Activated CD4-positive, alpha-beta memory T cell treated with anti-CD3 and anti-CD28 coated beads, Interleukin-2, amount 10 ng/mL, durations not matched to agents 7 days and 5 days (primary cell): ENCODE measurements at regions not wholly inside any gene's neighbourhood (a gene's known extent, or its start where the extent isn't known, plus 50 kb on each side); places are given as distances from the start of the nearest gene placed in this dataset.

Experiments used
- CTCF ChIA-PET: fragments of 350-600 bp; sonication (Branson Sonifier 250); formaldehyde crosslinking; loops from one replicate; lab custom pipeline; 2021; ENCODE audit warnings: antibody characterized with exemption, inconsistent platforms; lab: Charles Lee
- POLR2A ChIA-PET: fragments of 350-600 bp; sonication (Branson Sonifier 250); formaldehyde crosslinking; loops from one replicate; lab custom pipeline; 2021; ENCODE audit warnings: antibody characterized with exemption; lab: Charles Lee
- DNase-seq: peaks from one replicate; pipeline ENCODE4 v3.0.0-alpha.2; 2020
- H3K27ac Mint-ChIP-seq: one replicate; pipeline ENCODE4 v1.8.0; 2021; ENCODE audit warnings: mild to moderate bottlenecking, mixed read lengths
- H3K27me3 Mint-ChIP-seq: one replicate; pipeline ENCODE4 v1.8.0; 2021; ENCODE audit warnings: mixed read lengths
- H3K36me3 Mint-ChIP-seq: one replicate; pipeline ENCODE4 v1.8.0; 2021; ENCODE audit warnings: low read depth, mixed read lengths
- H3K4me1 Mint-ChIP-seq: one replicate; pipeline ENCODE4 v1.8.0; 2021; ENCODE audit warnings: mixed read lengths
- H3K4me3 Mint-ChIP-seq: one replicate; pipeline ENCODE4 v1.8.0; 2021; ENCODE audit warnings: mild to moderate bottlenecking, mixed read lengths
- H3K9me3 Mint-ChIP-seq: one replicate; pipeline ENCODE4 v1.8.0; 2021; ENCODE audit warnings: mixed read lengths

DNA sequence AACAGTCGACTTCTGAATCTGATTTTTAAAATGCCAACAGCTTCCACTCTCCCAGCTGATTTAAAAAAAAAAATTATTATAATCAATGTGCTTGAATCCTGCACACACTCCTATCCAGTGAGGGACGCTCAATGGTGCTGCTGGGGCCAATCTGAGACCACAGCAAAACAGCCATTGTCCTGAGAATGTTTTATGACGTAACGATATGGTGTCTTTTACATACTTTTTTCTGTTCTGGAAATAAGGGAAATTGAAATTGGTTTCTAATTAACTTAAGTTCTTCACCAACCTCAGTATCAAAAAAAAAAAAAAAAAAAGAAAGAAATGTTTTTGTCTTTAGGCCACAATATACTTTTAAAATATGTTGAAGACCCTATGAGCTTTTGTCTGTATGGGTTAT is 66.1 kb upstream of the SOX1 start:
- ChIA-PET POLR2A (no interaction called here), CTCF (no interaction called here)
- no peak for DNase-seq
- Mint-ChIP-seq H3K27me3 (no peaks in the 10 kb centered on the region), H3K36me3 (no peaks in the 10 kb centered on the region), H3K4me3 (no peak overlapping the region), H3K27ac (no peak overlapping the region), H3K4me1 (no peaks in the 10 kb centered on the region), H3K9me3 (peaks cover 1% of the 10 kb centered on the region)

DNA sequence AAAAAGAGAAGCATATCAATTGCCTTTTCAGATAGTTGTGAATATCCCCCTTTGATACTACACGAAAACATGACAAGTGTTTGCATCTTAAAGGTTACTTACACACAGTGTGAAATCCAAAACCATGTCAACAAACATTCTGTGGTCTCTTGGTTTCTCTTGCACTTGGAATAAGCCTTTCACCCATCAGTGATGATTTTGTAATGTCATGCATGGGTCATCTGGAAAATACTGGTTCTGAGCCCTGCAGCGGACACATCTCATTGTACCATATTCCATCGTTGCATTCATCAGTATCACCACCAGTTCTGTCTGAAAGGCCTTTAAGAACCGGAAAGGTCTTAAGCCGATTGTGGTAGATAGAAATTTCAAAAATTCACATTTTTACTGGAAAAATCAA is 65.4 kb upstream of the SOX1 start:
- Mint-ChIP-seq H3K9me3 (peaks cover 4% of the 10 kb centered on the region), H3K27ac (no peak overlapping the region), H3K36me3 (no peaks in the 10 kb centered on the region), H3K27me3 (no peaks in the 10 kb centered on the region), H3K4me1 (no peaks in the 10 kb centered on the region), H3K4me3 (no peak overlapping the region)
- CTCF ChIA-PET, result no interaction called here
- POLR2A ChIA-PET, result no interaction called here
- DNase-seq, result no peak

DNA sequence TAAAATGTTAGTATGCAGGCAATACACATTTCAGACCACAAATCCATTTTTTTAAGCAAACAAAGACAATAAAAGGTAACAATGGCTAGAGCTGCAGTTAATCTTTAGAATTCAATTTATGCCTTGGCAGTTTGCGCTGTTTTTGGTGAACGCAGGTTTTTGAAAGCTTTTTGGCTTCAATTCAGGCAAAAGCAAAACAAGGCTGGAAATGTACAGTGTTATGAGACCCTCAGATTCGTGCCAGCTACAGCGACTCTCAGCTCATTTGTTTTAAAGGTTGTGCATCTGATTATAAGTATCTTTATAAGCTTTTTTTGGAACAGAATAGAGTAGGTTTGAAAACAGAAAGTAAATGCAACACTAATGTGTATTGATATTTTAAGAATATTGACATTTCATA is 63.6 kb upstream of the SOX1 start:
- Mint-ChIP-seq H3K4me3 (no peak overlapping the region), H3K9me3 (peaks cover 4% of the 10 kb centered on the region), H3K36me3 (no peaks in the 10 kb centered on the region), H3K4me1 (no peaks in the 10 kb centered on the region), H3K27ac (no peak overlapping the region), H3K27me3 (no peaks in the 10 kb centered on the region)
- POLR2A ChIA-PET, result no interaction called here
- CTCF ChIA-PET, result no interaction called here
- DNase-seq, result no peak

DNA sequence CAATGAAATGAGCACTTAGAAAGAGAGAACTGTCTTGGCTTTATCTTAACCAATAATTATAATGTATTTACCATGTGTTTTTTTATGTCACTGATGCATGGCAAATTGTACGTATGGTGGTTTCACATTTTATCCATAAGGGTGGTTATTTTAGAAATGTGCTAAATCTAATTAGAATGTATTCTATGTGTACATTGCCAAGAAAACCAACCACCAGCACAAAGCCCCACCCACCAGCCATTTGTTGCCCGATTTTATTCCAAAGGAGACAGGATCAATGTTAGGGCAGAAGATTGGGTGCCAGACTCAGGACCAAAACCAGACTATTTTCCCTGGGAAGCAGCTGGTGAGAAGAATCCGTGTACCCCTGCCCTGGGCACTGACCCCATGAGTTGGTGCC is 63.0 kb upstream of the SOX1 start:
- Mint-ChIP-seq H3K4me1 (no peaks in the 10 kb centered on the region), H3K27ac (no peak overlapping the region), H3K27me3 (no peaks in the 10 kb centered on the region), H3K9me3 (peaks cover 4% of the 10 kb centered on the region), H3K36me3 (no peaks in the 10 kb centered on the region), H3K4me3 (no peak overlapping the region)
- ChIA-PET CTCF (no interaction called here), POLR2A (no interaction called here)
- DNase-seq, result no peak

DNA sequence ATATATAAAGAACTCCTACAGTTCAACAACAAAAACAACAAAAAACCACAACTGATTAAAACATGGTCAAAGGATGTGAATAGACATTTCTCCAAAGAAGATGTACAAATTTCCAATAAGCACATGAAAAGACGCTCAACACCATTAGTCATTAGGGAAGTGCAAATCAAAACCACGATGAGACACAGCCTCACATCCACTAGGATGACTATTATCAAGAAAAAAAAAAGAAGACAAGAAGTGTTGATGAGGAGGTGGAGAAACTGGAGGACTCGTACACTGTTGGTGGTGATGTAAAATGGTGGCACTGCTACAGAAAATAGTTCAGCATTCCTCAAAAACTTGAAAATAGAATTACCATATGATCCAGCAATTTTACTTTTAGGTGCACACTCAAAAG is 61.0 kb upstream of the SOX1 start:
- H3K27me3 Mint-ChIP-seq, result no peaks in the 10 kb centered on the region
- H3K4me1 Mint-ChIP-seq, result no peaks in the 10 kb centered on the region
- H3K27ac Mint-ChIP-seq, result no peak overlapping the region
- H3K9me3 Mint-ChIP-seq, result peaks cover 9% of the 10 kb centered on the region
- DNase-seq, result no peak
- ChIA-PET CTCF (no interaction called here), POLR2A (no interaction called here)
- H3K4me3 Mint-ChIP-seq, result no peak overlapping the region
- H3K36me3 Mint-ChIP-seq, result no peaks in the 10 kb centered on the region

DNA sequence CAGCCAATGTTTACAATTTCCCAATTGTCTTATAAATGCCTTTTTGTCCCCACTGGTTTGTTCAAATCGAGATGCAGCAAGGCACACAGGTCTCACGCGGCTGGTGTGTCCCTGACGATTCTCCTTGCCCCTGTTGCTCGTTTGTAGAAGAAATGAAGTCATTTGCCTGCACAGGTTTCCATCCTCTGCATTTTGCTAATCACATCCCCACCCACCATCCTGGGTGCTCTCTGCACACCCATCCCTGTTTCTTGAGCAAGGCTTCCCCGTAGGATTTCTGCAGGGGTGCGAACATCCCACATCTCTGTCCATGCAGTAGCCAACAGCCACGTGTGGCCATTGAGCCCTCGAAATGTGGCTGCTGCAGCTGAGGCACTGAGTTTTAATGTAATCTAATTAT is 59.8 kb upstream of the SOX1 start:
- DNase-seq, result no peak
- Mint-ChIP-seq H3K36me3 (no peaks in the 10 kb centered on the region), H3K4me1 (no peaks in the 10 kb centered on the region), H3K27ac (no peak overlapping the region), H3K27me3 (no peaks in the 10 kb centered on the region), H3K4me3 (no peak overlapping the region), H3K9me3 (peaks cover 9% of the 10 kb centered on the region)
- CTCF ChIA-PET, result no interaction called here
- POLR2A ChIA-PET, result no interaction called here

DNA sequence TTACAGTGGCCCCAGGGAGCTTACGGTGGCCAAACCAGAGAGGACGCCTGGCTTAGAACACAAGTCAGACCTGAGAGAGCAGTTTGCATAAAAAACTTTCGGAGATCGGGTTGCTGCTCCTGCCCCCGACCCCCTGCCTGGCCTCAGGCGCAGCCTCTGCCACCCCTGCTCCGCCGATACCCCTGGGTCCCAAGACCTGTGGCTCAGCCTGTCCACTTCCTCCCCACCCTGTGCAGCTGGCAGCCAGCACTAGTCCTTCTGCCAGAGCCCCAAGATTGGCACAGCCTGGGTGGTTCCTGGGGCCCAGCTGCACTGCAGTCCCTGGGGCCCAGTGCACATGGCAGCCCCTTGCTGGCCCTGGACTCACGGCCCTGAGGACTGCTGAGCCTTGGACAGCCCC is 56.2 kb upstream of the SOX1 start:
- H3K36me3 Mint-ChIP-seq, result no peaks in the 10 kb centered on the region
- H3K4me1 Mint-ChIP-seq, result no peaks in the 10 kb centered on the region
- H3K27me3 Mint-ChIP-seq, result no peaks in the 10 kb centered on the region
- H3K9me3 Mint-ChIP-seq, result peaks cover 19% of the 10 kb centered on the region
- POLR2A ChIA-PET, result no interaction called here
- CTCF ChIA-PET, result no interaction called here
- H3K4me3 Mint-ChIP-seq, result no peak overlapping the region
- DNase-seq, result no peak
- no peak overlapping the region for H3K27ac Mint-ChIP-seq

DNA sequence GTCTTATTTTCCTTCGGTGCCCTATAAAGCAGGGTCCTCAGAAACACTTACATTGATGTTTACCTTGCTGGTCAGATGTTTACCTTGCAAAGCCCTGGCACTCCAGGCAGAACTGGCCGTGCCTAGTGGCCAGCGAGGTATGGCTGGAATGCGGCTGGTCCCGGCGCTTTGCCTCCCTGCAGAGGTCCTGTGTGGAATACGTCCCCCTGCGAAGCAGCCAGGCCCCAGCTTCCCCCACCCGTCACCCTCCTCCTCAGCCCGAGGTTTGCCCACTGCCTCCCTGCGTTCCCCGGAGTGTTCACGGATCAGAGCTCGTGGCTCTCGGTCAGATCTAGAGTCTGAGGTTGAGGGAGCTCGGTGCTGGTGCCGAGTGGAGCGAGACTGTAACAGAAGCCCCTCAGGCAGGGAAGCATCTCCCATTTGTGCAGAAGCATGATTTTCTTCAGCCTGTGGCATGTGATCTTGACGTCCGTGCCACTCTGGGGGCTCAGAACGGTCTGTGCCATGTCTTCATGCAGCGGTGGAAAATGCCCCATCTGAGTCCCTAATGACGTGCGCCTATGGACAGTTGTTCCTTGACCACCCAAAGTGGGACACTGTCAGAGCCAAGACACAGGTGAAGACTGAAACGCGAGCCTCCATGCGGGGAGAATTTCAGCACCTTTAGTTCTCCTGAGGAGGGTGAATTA is 54.8 kb upstream of the SOX1 start:
- Mint-ChIP-seq H3K36me3 (no peaks in the 10 kb centered on the region), H3K27me3 (no peaks in the 10 kb centered on the region), H3K27ac (no peak overlapping the region), H3K9me3 (peaks cover 15% of the 10 kb centered on the region), H3K4me1 (no peaks in the 10 kb centered on the region), H3K4me3 (no peak overlapping the region)
- DNase-seq, result no peak
- POLR2A ChIA-PET, result no interaction called here
- CTCF ChIA-PET, result no interaction called here

DNA sequence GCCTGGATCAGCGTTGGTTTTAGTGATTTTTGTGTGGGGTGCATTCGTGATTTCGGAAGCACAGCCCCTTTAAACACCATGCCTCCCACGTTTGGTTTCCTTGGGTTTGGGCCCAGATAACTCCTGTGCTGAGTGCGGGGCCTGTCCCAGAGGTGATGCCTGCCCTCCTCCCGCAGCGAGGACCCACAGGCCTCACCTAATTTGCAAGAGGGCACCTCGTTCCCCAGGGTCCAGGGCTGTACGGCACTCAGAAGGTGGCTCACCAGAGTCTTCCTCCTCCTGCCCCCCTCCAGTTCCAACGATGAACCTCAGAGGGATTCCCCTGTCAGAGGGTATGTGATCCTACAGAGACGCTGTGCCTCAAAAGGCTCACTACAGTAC is 54.3 kb upstream of the SOX1 start:
- no peaks in the 10 kb centered on the region for H3K4me1 Mint-ChIP-seq
- H3K4me3 Mint-ChIP-seq, result no peak overlapping the region
- H3K36me3 Mint-ChIP-seq, result no peaks in the 10 kb centered on the region
- no peak for DNase-seq
- H3K27me3 Mint-ChIP-seq, result no peaks in the 10 kb centered on the region
- H3K27ac Mint-ChIP-seq, result no peak overlapping the region
- POLR2A ChIA-PET, result no interaction called here
- H3K9me3 Mint-ChIP-seq, result peaks cover 15% of the 10 kb centered on the region
- CTCF ChIA-PET, result no interaction called here

DNA sequence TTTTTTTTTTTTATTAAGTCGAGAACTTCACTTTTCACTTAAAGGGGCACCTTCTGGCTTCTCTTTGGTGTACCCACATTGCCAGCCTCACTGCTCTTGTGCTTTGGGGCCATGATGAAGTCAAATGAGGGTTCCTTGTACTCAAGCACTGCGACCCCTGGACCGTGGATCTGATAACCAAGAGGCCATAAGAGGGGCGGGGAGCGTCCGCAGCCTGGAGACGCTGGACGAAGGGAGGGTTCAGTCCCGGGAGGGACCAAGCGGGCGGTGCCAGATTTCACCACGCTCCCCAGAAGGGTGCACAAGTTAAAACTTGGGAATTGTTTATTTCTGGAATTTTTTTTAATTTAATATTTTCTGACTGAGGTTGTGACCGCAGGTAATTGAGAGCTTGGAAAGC is 53.3 kb upstream of the SOX1 start:
- Mint-ChIP-seq H3K4me3 (no peak overlapping the region), H3K4me1 (no peaks in the 10 kb centered on the region), H3K27ac (no peak overlapping the region), H3K27me3 (no peaks in the 10 kb centered on the region), H3K9me3 (peaks cover 15% of the 10 kb centered on the region), H3K36me3 (no peaks in the 10 kb centered on the region)
- CTCF ChIA-PET, result no interaction called here
- POLR2A ChIA-PET, result no interaction called here
- no peak for DNase-seq

DNA sequence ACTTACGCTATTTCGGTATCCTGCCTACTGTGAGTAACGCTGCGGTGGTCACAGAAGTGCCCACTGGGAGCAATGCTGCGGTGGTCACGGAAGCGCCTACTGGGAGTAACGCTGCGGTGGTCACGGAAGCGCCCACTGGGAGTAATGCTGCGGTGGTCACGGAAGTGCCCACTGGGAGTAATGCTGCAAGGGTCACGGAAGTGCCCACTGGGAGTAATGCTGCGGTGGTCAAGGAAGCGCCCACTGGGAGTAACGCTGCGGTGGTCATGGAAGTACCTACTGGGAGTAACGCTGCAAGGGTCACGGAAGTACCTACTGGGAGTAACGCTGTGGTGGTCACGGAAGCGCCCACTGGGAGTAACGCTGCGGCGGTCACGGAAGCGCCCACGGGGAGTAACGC is 52.1 kb upstream of the SOX1 start:
- H3K27me3 Mint-ChIP-seq, result no peaks in the 10 kb centered on the region

More for the DNA sequence above, 52.1 kb upstream of the SOX1 start:
- Mint-ChIP-seq H3K4me3 (no peak overlapping the region), H3K27ac (no peak overlapping the region), H3K9me3 (peaks cover 13% of the 10 kb centered on the region), H3K36me3 (no peaks in the 10 kb centered on the region), H3K4me1 (no peaks in the 10 kb centered on the region)
- no peak for DNase-seq
- POLR2A ChIA-PET, result interaction anchor here (0.6 kb wide), 1 partner anchor 80 kb away, joined by 3 read pairs; no protein-coding TSS in a partner anchor
- CTCF ChIA-PET, result no interaction called here
